GM19238 (cell line): ENCODE measurements at regions not wholly inside any gene's neighbourhood (a gene's known extent, or its start where the extent isn't known, plus 50 kb on each side); places are given as distances from the start of the nearest gene placed in this dataset.

Experiments used
- DNase-seq: peaks from one replicate; pipeline ENCODE4 v3.0.0; 2011; ENCODE audit warnings: low spot score; ENCODE audit not compliant: insufficient read length

DNA sequence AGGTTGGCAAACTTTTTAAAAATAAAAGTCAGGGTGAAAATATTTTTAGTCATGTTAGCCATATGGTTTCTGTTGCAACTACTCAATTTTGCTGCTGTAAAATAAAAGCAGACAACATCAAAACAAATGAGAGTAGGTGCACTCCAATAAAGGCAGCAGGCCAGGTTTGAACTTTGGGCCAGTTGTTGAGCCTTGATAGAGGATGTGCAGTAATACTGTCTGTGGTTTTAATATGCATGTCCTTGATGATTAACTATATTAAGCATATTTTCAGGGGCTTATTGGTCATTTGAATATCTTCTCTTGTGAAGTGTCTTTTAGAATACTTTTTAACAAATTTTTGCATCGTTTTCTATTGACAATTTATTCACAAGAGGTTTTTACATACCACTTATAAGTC, 1399.9 kb upstream of the B3GALT2 start:
- DNase-seq, result no peak

GRCh38 chr1:194584052-194584451, 1397.6 kb upstream of the B3GALT2 start:
- DNase-seq, result no peak

DNA sequence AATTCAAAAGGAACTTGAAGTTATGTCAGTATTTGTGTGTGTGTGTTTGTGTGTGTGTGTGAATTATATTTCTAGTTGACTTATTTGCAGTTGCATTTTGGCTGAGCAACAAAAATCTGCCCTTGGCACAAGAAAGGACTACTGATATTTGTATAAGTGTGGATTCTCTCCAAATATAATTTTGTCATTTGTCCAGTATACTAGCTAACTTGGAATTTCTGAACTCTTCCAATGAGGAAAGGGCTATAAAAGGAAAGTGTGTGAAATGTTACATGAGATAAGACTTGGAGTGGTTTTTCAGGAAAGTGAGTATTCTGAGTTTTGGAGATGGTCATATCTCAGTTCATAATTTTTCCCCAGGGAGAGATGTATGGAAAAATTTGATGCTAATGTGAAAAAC, 1384.1 kb upstream of the B3GALT2 start:
- DNase-seq, result no peak

DNA sequence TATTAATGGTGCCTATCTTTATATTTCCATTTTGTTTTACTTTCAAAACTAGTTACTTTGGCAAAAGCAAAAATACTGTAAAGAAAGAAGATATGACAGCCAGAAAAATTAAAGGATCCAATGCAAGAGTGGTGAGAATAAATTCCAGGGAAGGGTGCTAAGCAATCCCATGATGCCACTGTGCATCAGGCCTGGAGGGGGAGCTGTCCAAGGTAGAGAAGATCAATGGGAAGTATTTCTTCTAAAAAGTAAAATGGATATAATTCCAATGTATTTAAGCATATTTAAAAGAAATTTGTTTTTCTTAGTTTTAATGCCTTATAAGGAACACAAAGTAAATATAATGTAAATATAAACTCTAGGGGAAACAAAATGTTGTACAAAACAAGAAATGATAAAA, 1382.2 kb upstream of the B3GALT2 start:
- no peak for DNase-seq

- DNase-seq, result no peak
Observed at GRCh38 chr1:194548071-194548470, 1361.7 kb upstream of the B3GALT2 start.

- no peak for DNase-seq
Observed at GRCh38 chr1:194544012-194544411, 1357.6 kb upstream of the B3GALT2 start.

DNA sequence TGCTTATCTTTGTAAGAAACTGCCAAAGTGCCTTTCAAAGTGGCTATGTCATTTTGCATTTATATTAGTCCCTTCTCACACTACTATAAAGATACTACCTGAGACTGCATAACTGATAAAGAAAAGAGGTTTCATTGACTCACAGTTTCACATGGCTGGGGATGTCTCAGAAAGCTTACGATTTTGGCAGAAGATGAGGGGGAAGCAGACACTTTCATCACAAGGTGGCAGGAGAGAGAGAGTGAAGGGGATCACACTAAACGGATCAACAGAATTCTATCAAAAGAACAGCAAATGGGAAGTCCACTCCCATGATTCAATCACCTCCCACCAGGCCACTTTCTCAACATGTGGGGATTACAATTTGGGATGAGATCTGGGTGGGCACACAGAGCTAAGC, 1352.0 kb upstream of the B3GALT2 start:
- no peak for DNase-seq

GRCh38 chr1:194537521-194537920, 1351.1 kb upstream of the B3GALT2 start:
- DNase-seq, result no peak

DNA sequence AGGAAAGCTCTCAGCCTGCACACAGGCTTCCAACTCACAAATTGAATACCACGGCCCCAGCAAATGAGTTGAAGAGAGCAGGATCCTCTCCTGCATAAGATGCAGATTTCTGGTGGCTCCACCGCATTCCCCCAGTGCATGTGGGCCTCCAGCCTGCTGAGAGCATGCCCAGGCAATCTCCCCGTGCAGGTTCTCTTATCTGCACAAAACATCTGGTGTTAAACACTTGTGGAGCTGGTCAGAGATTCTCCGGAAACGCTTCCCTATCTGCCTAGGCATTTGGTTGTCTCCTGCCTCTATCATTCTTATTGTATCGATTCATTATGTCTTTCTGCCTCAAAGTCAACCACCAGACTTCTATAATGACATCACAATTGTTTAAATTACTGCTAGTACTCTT, 1349.0 kb upstream of the B3GALT2 start:
- DNase-seq, result no peak

DNA sequence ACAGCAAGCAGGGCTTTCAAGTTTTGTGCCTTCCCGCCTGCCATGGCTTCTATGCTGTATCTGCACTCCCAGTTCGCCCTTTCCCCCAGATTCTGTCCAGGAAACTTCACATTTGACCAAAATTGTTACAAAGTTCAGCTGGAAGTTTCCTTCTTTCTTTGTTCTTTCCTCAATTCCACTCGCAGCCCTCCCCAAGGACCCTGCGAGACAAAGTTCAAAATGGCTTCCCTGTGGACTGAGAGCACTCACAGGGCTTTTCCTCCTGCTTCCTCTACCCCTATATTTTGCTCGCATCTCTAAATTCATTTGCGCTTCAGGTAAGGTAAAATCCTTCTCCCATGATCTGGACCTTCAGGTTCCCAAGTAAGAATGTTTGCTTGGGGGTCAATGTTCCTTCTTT, 1348.4 kb upstream of the B3GALT2 start:
- no peak for DNase-seq

GRCh38 chr1:194533641-194534040, 1347.2 kb upstream of the B3GALT2 start:
- no peak for DNase-seq

DNA sequence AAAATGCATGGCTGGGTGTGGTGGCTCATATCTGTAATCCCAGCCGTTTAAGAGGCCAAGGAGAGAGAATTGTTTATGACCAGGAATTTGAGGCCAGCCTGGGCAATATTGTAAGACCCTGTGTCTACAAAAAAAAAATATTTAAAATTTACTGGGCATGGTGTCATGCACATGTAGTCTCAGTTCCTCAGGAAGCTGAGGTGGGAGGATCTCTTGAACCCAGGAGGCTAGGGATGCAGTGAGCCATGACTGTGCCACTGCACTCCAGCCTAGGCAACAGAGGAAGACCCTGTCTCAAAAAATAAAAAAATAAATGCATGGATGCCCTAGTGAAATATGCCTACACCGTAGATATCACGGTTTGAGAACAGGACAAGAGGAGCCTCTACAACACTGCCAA, 1331.2 kb upstream of the B3GALT2 start:
- no peak for DNase-seq

- DNase-seq, result no peak
Observed at GRCh38 chr1:194515916-194516315, 1329.5 kb upstream of the B3GALT2 start.

DNA sequence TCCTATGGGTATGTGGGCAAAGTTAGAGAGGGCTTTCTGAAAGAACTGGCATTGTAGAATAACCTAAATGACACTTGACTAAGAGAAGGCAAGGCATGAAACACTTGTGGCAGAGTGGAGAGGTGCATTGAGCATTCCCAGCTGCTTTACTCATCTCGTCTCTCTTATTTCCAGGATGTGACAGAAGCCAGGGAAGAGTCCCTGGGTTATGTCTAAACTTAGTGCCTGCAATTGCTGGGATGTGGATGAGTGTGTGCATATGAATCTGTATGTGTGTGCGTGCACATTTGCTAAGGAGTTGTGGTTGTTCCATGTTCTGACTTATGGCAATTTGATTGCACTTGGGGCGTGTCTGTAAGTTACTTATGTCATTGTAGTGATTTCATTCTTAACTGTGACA, 1326.5 kb upstream of the B3GALT2 start:
- no peak for DNase-seq

DNA sequence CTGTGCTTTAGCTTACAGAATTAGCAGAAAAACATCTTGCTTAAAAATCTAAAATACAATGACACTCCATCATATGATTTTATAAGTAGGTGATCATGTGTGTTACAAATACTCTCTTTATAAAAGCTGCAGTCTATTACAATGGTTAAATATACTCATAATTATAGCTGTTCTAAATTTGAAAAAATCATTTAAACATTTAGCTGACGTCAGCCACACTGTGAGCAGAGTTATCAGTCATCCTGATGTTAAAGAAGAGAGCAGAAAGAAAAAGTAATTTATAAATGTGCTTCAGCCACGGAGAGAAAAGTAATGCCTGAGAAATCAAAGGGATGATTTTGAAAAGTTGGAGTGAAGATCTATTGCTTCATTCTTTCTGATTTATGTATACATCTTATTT, 1325.9 kb upstream of the B3GALT2 start:
- DNase-seq, result no peak

DNA sequence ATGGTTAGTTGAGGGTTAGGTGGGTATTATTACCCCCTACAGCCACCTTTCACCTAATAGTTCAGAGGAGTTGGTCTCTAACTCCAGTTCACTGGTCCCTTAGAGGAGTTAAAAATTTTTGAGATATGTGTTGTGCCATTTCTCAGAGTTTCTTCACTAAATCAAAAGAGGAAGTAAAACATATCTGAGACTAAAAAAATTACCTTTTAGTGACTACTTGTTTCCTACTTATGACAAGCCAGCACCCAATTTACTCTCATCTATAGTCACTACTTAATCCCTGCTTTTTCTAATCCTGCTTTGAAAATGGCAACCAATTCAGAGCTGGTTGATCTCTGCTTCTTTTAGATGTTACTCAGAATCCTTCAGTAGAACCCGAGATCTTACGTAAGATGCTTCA, 1316.8 kb upstream of the B3GALT2 start:
- DNase-seq, result no peak

- no peak for DNase-seq
Observed at GRCh38 chr1:194495434-194495833, 1309.0 kb upstream of the B3GALT2 start.

GRCh38 chr1:194487172-194487571, 1300.8 kb upstream of the B3GALT2 start:
- DNase-seq, result no peak

GRCh38 chr1:194485432-194485831, 1299.0 kb upstream of the B3GALT2 start:
- DNase-seq, result no peak

DNA sequence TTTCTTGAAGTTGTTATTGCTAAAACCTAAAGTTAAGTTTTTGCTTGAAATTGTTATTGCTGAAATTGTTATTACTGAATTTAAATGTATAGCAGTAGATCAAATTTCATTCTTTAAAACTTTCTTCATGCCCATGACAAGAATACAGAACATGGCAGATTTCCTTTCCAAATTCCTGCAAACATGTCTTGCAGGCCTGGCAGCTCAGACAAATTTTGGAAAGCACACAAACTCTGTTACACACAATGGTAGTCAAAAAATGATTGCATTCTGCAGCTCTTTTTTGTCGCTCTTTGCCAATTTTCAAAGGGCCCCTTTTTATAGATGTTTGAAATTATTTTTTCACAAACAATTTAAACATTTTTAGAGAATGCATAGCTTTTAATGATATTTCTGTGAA, 1292.3 kb upstream of the B3GALT2 start:
- no peak for DNase-seq

- DNase-seq, result no peak
Observed at GRCh38 chr1:194477908-194478307, 1291.5 kb upstream of the B3GALT2 start.

GRCh38 chr1:194476872-194477271, 1290.5 kb upstream of the B3GALT2 start:
- no peak for DNase-seq

GRCh38 chr1:194476351-194476750, 1289.9 kb upstream of the B3GALT2 start:
- no peak for DNase-seq

DNA sequence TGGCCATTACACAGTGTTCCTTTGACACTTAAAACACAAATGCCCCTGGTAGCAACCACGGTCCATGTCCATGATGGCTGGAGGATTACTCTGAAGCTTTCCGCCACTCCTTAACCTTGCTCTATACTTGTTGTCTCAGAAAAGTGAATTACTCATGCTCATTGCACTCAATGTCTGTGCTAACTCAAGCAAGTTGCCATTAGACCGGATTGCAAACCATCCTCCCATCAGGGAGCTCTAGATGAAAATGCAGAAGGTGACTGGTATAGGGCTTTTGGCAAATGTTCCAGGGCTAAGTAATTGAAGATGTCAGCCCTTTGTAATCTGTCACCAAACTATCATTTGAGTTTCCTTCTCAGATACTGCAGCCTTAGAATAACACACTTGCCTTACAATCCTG, 1288.3 kb upstream of the B3GALT2 start:
- no peak for DNase-seq

DNA sequence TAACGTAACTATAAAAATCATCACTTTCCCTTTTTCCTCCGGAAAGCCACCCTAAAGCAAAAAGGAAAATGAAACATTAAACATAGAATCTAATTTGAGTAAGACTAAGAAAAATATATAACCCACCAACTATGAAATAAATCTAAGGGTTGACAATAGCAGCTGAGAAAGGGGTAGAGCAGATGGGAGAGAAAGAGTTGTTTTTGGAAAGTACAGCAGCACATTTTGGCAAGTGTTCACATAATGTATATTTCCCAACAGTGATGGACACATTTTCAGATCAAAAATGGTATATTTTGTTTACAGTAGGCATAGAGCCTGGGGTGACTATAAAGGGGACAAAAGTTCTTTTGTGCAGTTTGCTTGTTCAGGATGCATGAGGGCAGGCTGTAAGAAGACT, 1287.4 kb upstream of the B3GALT2 start:
- no peak for DNase-seq
